PFSK-1 (cell line): ENCODE measurements at regions not wholly inside any gene's neighbourhood (a gene's known extent, or its start where the extent isn't known, plus 50 kb on each side); places are given as distances from the start of the nearest gene placed in this dataset.

ENCODE experiments used
- FOXP2 ChIP-seq: optimal IDR thresholded peaks from 2 replicates; pipeline ENCODE3; 2011; ENCODE audit warnings: borderline replicate concordance, control low read depth, inconsistent platforms; ENCODE audit not compliant: insufficient read depth; ENCODE audit errors: extremely low read length, extremely low read depth
- POLR2AphosphoS5 ChIP-seq: IDR thresholded peaks from 2 replicates; pipeline ENCODE4 v1.6.1; 2012; ENCODE audit warnings: low read depth, mild to moderate bottlenecking, control low read depth, low read length, moderate library complexity
- SIN3A ChIP-seq: IDR thresholded peaks from 2 replicates; pipeline ENCODE4 v1.6.1; 2012; ENCODE audit warnings: mild to moderate bottlenecking, low read length, moderate library complexity, borderline replicate concordance; ENCODE audit not compliant: insufficient read depth
- TAF1 ChIP-seq: IDR thresholded peaks from 2 replicates; pipeline ENCODE4 v1.6.1; 2012; ENCODE audit warnings: low read length, control low read depth, borderline replicate concordance; ENCODE audit not compliant: insufficient read depth
- TF ChIP-seq, protein P1 (sequence below), 2 experiments: IDR thresholded peaks; 2 replicates each; pipeline versions ENCODE4 v1.6.1 to v1.8.0; 2011 to 2012; ENCODE audit warnings: low read depth in 2 of 2, low read length in 2 of 2, control low read depth in 1 of 2, inconsistent platforms in 1 of 2, mild to moderate bottlenecking in 1 of 2, moderate library complexity in 1 of 2; ENCODE audit not compliant: insufficient read depth in 1 of 2

DNA sequence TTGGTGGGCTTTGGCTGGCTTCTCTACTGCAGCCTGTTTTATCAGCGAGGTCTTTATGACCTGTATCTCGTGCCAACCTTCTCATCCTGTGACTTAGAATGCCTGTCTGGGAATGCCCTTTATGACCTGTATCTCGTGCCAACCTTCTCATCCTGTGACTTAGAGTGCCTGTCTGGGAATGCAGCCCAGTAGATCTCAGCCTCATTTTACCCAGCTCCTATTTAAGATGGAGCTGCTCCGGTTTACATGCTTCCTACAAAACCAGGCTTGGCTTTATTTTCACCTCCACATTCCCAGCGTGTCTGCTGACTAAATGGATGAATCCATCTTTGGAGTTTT, 395.3 kb downstream of the PREX1 start:
- TF ChIP-seq FOXP2 (no peak), TAF1 (no peak), SIN3A (no peak), POLR2AphosphoS5 (no peak)
- TF ChIP-seq, protein P1, sequence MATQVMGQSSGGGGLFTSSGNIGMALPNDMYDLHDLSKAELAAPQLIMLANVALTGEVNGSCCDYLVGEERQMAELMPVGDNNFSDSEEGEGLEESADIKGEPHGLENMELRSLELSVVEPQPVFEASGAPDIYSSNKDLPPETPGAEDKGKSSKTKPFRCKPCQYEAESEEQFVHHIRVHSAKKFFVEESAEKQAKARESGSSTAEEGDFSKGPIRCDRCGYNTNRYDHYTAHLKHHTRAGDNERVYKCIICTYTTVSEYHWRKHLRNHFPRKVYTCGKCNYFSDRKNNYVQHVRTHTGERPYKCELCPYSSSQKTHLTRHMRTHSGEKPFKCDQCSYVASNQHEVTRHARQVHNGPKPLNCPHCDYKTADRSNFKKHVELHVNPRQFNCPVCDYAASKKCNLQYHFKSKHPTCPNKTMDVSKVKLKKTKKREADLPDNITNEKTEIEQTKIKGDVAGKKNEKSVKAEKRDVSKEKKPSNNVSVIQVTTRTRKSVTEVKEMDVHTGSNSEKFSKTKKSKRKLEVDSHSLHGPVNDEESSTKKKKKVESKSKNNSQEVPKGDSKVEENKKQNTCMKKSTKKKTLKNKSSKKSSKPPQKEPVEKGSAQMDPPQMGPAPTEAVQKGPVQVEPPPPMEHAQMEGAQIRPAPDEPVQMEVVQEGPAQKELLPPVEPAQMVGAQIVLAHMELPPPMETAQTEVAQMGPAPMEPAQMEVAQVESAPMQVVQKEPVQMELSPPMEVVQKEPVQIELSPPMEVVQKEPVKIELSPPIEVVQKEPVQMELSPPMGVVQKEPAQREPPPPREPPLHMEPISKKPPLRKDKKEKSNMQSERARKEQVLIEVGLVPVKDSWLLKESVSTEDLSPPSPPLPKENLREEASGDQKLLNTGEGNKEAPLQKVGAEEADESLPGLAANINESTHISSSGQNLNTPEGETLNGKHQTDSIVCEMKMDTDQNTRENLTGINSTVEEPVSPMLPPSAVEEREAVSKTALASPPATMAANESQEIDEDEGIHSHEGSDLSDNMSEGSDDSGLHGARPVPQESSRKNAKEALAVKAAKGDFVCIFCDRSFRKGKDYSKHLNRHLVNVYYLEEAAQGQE (IDR thresholded peaks at IDR 0.05; ENCODE audit: insufficient read depth in 1 of 2, low read depth in 2 of 2, low read length in 2 of 2): no peak

DNA sequence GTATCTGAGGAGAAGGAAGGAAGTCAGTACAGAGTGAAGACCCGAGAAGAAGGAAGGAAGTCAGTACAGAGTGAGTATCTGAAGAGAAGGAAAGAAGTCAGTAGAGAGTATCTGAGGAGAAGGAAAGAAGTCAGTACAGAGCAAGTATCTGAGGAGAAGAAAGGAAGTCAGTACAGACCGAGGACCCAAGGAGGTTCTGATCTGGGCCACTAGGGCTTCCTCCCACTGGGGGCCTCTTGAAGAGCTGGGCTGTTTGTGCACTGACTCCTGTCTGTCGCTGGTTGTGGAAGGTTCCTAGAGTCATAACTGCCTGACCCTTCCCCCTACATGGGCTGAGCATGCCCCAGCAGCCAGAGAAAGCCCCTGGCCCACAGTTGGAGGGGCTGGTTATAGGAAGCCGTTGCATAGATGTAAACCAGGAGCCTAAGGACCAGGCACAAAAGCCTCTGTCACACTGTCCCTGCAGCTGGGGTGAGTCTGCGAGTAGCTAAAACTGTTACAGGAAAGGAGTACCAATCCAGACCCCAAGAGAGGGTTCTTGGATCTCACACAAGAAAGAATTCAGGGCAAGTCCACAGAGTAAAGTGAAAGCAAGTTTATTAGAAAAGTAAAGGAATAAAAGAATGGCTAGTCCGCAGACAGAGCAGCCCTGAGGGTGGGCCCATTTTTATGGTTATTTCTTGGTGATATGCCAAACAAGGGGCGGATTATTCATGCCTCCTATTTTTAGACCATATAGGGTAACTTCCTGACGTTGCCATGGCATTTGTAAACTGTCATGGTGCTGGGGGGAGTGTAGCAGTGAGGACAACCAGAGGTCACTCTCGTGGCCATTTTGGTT, 395.9 kb downstream of the PREX1 start:
- no peak for TF ChIP-seq FOXP2
- TF ChIP-seq TAF1: no peak
- TF ChIP-seq POLR2AphosphoS5: no peak
- TF ChIP-seq, protein P1 (IDR thresholded peaks at IDR 0.05; ENCODE audit: insufficient read depth in 1 of 2, low read depth in 2 of 2, low read length in 2 of 2): no peak
- no peak for TF ChIP-seq SIN3A

DNA sequence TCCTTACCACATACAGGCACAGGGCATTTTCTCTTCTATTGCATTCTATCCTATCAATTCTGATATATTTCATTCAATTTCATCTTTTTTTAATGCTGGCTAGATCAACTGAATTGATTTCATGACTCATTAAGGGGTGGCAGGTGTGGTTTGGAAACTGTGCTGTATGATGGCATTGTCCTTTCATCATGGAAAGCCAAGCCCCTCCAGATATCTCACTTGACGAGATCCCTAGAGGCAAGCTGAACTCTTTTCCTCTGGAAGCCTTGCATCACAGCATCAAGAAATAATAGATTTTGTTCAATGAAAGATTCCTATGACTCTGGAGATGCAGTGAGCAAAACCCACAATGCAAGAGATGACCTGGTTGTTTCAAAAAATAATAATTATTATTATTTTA, 401.2 kb downstream of the PREX1 start:
- no peak for TF ChIP-seq FOXP2
- TF ChIP-seq, protein P1 (IDR thresholded peaks at IDR 0.05; ENCODE audit: insufficient read depth in 1 of 2, low read depth in 2 of 2, low read length in 2 of 2): no peak
- TF ChIP-seq TAF1: no peak
- no peak for TF ChIP-seq SIN3A
- TF ChIP-seq POLR2AphosphoS5: no peak

DNA sequence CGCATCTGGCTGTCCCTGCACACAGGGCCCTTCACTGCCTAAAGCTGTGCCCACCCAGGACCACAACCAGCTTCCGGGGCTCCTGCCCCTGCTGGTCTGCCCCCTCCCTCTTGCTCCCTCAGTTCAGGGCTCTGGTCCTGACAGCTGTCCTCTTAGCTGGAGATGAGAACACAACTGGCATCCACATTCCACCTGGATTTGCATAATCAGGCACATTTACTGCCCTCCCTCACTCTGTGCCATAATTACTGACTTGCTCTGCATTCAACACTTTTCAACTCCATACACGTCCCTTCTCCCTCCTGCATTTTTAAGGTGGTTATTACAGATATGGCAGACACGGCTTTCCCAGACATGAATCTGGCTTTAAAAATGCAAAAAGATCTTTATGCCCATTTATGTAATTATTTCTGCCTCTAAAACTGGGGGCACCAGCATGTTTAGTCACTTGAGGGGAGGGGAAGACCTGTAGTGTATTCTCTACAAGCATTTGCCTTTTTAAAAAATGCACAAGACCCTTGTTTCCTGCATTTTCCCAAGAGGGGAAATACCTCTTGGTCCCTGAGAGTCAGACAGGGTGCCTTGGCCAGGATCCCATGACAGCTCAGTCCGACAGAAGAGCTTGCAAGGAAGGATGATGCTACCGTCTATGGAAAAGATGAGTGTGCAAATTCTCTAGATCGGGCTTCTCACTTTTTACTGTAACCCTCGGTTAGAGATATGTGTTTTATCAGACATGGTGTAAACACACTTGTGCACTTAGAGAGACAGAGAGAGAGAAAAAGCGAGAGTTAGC, 401.8 kb downstream of the PREX1 start:
- TF ChIP-seq, protein P1 (IDR thresholded peaks at IDR 0.05; ENCODE audit: insufficient read depth in 1 of 2, low read depth in 2 of 2, low read length in 2 of 2): no peak
- TF ChIP-seq TAF1 (no peak), SIN3A (no peak), FOXP2 (no peak), POLR2AphosphoS5 (no peak)
